HG02798 (cell line): ENCODE measurements at regions not wholly inside any gene's neighbourhood (a gene's known extent, or its start where the extent isn't known, plus 50 kb on each side); places are given as distances from the start of the nearest gene placed in this dataset.
A peak's percentile ranks its signal among the peaks of the same experiment; 100 is the strongest.
"Not testable (repeated sequence)": the region's sequence is repeated elsewhere in the genome, so short reads cannot be mapped to it uniquely, and the experiment has no call there.

Experiments
- ATAC-seq: cut with Tn5 transposase; IDR thresholded peaks from one replicate; pipeline ENCODE4 v1.9.1; 2021; ENCODE audit warnings: mild to moderate bottlenecking; ENCODE audit not compliant: unreplicated experiment, poor library complexity

GRCh38 chr9:15372455-15372854 lies 50.2 kb upstream of the SNAPC3 start:
- ATAC-seq = no peak

GRCh38 chr9:15371448-15371845 lies 51.2 kb upstream of the SNAPC3 start:
- ATAC-seq = no peak

GRCh38 chr9:15370466-15371447 lies 51.9 kb upstream of the SNAPC3 start:
- no peak for ATAC-seq

- no peak for ATAC-seq
These were observed 52.8 kb upstream of the SNAPC3 start for GRCh38 chr9:15369871-15370270.

- ATAC-seq = no peak
These were observed 53.4 kb upstream of the SNAPC3 start for GRCh38 chr9:15369238-15369637.

- ATAC-seq = not testable (repeated sequence)
These were observed 57.6 kb upstream of the SNAPC3 start for GRCh38 chr9:15364975-15365553.

- ATAC-seq = no peak
These were observed 54.7 kb upstream of the TTC39B start for GRCh38 chr9:15361737-15362136.

- ATAC-seq = peak; percentile 96
These were observed 50.1 kb upstream of the TTC39B start for GRCh38 chr9:15357050-15357653.
